Naive thymus-derived CD4-positive, alpha-beta T cell (primary cell): ENCODE measurements at regions not wholly inside any gene's neighbourhood (a gene's known extent, or its start where the extent isn't known, plus 50 kb on each side); places are given as distances from the start of the nearest gene placed in this dataset.

Experiments used
- ATAC-seq: fragments of 150-1000 bp; cut with Tn5 transposase; 2 replicates; pipeline ENCODE4 v1.10.0; 2021; ENCODE audit warnings: mild to moderate bottlenecking, moderate library complexity
- CTCF ChIA-PET: fragments of 350-600 bp; sonication (Branson Sonifier 250); formaldehyde crosslinking; loops from one replicate; lab custom pipeline; 2021; ENCODE audit warnings: antibody characterized with exemption; lab: Charles Lee
- POLR2A ChIA-PET: fragments of 350-600 bp; sonication (Branson Sonifier 250); formaldehyde crosslinking; loops from one replicate; lab custom pipeline; 2021; ENCODE audit warnings: antibody characterized with exemption, inconsistent platforms; lab: Charles Lee
- DNase-seq, 9 donors: peaks; one replicate each; pipeline versions ENCODE4 v3.0.0 to v3.0.0-alpha.2; 2020 to 2022; ENCODE audit warnings: mixed read lengths in 1 of 9
- H3K27ac ChIP-seq: one replicate; pipeline ENCODE4 v1.7.0; 2013; ENCODE audit warnings: mild to moderate bottlenecking, low read depth, low read length, moderate library complexity
- H3K27me3 ChIP-seq, 2 donors: one replicate each; pipeline ENCODE4 v1.7.0; 2013; ENCODE audit warnings: low read length in 2 of 2, mild to moderate bottlenecking in 2 of 2, moderate library complexity in 2 of 2; ENCODE audit not compliant: control insufficient read depth in 2 of 2, insufficient read depth in 2 of 2
- H3K36me3 ChIP-seq, 3 experiments: 1 replicate in 2 of 3; 2 replicates in 1 of 3; pipeline ENCODE4 v1.7.0; 2013; ENCODE audit warnings: low read length in 3 of 3, mild to moderate bottlenecking in 3 of 3, moderate library complexity in 1 of 3; ENCODE audit not compliant: insufficient read depth in 3 of 3, control insufficient read depth in 2 of 3
- H3K4me1 ChIP-seq, 2 donors: one replicate each; pipeline ENCODE4 v1.7.0; 2013; ENCODE audit warnings: low read length in 2 of 2, mild to moderate bottlenecking in 2 of 2, moderate library complexity in 1 of 2; ENCODE audit not compliant: control insufficient read depth in 2 of 2, insufficient read depth in 2 of 2
- H3K4me3 ChIP-seq: 2 replicates; pipeline ENCODE4 v1.7.0; 2013; ENCODE audit warnings: mild to moderate bottlenecking, low read length
- H3K9me3 ChIP-seq, 3 experiments: 1 replicate in 2 of 3; 2 replicates in 1 of 3; pipeline ENCODE4 v1.7.0; 2013; ENCODE audit warnings: low read length in 3 of 3; ENCODE audit not compliant: control insufficient read depth in 2 of 3
- H3K27ac Mint-ChIP-seq, 9 donors: one replicate each; pipeline ENCODE4 v1.8.0; 2020 to 2022; ENCODE audit warnings: mixed read lengths in 9 of 9, mild to moderate bottlenecking in 8 of 9, moderate library complexity in 5 of 9, inconsistent platforms in 2 of 9
- H3K27me3 Mint-ChIP-seq, 5 donors: one replicate each; pipeline ENCODE4 v1.8.0; 2021 to 2022; ENCODE audit warnings: mixed read lengths in 5 of 5, mild to moderate bottlenecking in 1 of 5
- H3K36me3 Mint-ChIP-seq, 5 donors: one replicate each; pipeline ENCODE4 v1.8.0; 2020 to 2022; ENCODE audit warnings: mixed read lengths in 5 of 5, mild to moderate bottlenecking in 3 of 5, inconsistent platforms in 1 of 5
- H3K4me1 Mint-ChIP-seq, 7 donors: one replicate each; pipeline ENCODE4 v1.8.0; 2020 to 2022; ENCODE audit warnings: mixed read lengths in 7 of 7, mild to moderate bottlenecking in 3 of 7, inconsistent platforms in 1 of 7
- H3K4me3 Mint-ChIP-seq, 10 donors: one replicate each; pipeline ENCODE4 v1.8.0; 2020 to 2022; ENCODE audit warnings: mild to moderate bottlenecking in 10 of 10, mixed read lengths in 10 of 10, moderate library complexity in 6 of 10, inconsistent platforms in 2 of 10
- H3K9me3 Mint-ChIP-seq, 11 donors: one replicate each; pipeline ENCODE4 v1.8.0; 2020 to 2022; ENCODE audit warnings: mixed read lengths in 11 of 11, mild to moderate bottlenecking in 4 of 11, inconsistent platforms in 1 of 11, moderate library complexity in 1 of 11
- intact Hi-C, 2 donors: fragments of 100-400 bp; cut with micrococcal nuclease; formaldehyde crosslinking; loops; one replicate each; pipeline ENCODE4 v1.15.1; 2023

DNA sequence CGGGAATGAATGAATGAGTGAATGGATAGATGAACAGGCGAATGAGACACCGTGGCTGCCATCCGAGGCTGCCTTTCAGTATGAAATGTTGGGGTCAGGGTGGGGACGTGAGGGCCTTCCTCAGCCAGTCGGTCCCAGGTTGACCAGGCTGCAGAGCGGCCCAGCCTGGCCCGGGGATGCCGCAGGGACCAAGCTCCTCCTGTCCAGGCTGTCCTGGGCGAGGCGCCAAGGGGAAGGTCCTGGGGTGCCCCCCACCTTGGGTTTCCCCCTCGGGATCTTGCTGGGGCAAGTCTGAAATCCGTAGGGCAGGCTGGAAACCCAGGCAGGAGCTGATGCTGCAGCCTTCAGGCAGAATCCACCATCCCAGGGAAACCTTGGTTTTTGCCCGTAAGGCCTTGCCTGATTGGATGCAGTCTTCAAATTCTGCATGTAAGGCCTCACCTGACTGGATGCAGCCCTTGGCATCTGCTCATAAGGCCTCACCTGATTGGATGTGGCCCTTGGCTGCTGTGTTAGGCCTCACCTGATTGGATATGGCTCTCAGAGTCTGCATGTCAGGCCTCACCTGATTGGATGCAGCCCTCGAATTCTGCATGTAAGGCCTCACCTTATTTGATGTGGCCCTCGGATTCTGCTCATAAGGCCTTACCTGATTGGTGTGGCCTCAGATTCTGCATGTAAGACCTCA lies 61.7 kb upstream of the ZNF469 start:
- H3K4me1 ChIP-seq, result no peaks in the 10 kb centered on the region
- Mint-ChIP-seq H3K36me3 (no peaks in the 10 kb centered on the region), H3K4me1 (no peaks in the 10 kb centered on the region), H3K4me3 (no peak overlapping the region), H3K27ac (no peak overlapping the region), H3K9me3 (peaks cover 0 to 8% (median 0%) of the 10 kb centered on the region in 11 donors), H3K27me3 (peaks cover 0 to 10% (median 6%) of the 10 kb centered on the region in 5 donors)
- no peaks in the 10 kb centered on the region for H3K36me3 ChIP-seq
- no peak for DNase-seq
- H3K27ac ChIP-seq, result no peak overlapping the region
- H3K9me3 ChIP-seq, result no peaks in the 10 kb centered on the region
- no peak for ATAC-seq
- H3K27me3 ChIP-seq, result no peaks in the 10 kb centered on the region
- CTCF ChIA-PET, result no interaction called here
- H3K4me3 ChIP-seq, result no peak overlapping the region
- intact Hi-C loops, result no loop called here
- POLR2A ChIA-PET, result no interaction called here

DNA sequence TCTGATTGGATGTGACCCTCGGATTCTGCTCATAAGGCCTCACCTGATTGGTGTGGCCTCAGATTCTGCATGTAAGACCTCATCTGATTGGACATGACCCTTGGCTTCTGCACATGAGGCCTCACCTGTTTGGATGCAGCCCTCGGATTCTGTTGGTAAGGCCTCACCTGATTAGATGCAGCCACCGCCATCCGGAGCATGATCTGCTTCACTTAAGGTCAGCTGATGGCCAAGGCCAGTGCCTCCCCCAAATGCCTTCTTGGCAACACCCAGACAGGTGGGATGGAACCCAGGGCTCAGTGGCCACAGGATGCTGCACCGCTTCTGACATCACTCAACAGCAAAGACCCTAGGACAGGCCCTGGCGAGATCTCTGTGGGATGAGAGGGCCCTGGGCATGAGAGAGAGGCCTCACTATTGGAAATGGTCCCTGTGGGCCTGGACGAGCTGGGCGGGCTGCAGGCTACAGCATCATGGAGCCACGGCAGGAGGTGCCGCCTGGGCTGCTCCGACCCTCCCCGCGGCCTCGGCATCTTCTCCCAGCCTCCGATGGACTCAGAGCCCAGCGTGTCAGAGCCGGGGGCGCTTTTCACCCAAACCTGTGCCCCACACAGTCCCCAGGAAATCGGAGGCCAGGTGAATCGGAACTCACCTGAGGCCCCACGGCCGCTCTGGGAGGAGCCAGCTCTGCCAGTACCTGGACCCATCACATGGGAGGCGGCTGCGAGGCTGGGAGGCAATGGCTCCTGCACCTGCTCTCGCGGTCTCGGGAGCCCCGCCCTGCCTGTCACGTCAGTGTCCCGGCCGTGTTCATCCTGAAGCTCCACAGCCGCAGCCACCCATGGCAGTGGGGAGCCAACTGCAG lies 60.9 kb upstream of the ZNF469 start:
- DNase-seq (no peak), ATAC-seq (no peak)
- Histone ChIP-seq H3K9me3 (no peaks in the 10 kb centered on the region), H3K36me3 (no peaks in the 10 kb centered on the region), H3K27me3 (no peaks in the 10 kb centered on the region), H3K27ac (no peak overlapping the region), H3K4me1 (no peaks in the 10 kb centered on the region), H3K4me3 (no peak overlapping the region)
- no peaks in the 10 kb centered on the region for H3K4me1 Mint-ChIP-seq
- ChIA-PET CTCF (no interaction called here), POLR2A (no interaction called here)
- no peaks in the 10 kb centered on the region for H3K36me3 Mint-ChIP-seq
- no peak overlapping the region for H3K27ac Mint-ChIP-seq
- H3K27me3 Mint-ChIP-seq, result peaks cover 0 to 10% (median 6%) of the 10 kb centered on the region in 5 donors
- no peak overlapping the region for H3K4me3 Mint-ChIP-seq
- intact Hi-C loops, result no loop called here
- peaks cover 0 to 8% (median 0%) of the 10 kb centered on the region in 11 donors for H3K9me3 Mint-ChIP-seq

DNA sequence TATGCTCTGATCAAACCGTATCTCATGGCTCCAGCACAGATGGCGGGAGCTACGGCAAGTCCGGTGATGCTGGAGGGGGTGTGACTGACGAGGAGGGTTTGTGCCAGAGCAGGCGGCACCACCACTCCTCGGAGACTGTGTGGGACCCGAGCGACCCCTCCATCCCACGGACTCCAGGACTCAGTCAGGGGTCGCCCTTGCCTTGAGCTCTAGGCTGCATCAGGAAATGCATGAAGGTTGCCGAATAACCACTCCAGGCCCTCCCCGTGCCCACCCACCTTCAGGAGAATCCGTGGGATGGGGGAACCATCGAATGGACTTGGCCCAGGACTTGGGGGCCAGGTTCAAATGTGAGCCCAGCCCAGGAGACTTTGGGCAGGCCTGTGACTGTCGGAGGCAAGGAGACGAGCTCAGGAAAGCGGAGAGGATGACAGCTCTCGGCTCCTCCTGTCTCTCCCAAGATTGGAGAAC lies 60.2 kb upstream of the ZNF469 start:
- DNase-seq, result no peak
- Histone ChIP-seq H3K4me1 (no peaks in the 10 kb centered on the region), H3K4me3 (no peak overlapping the region), H3K27me3 (no peaks in the 10 kb centered on the region), H3K27ac (no peak overlapping the region), H3K9me3 (no peaks in the 10 kb centered on the region), H3K36me3 (no peaks in the 10 kb centered on the region)
- no peak overlapping the region for H3K27ac Mint-ChIP-seq
- ATAC-seq, result no peak
- ChIA-PET POLR2A (no interaction called here), CTCF (no interaction called here)
- H3K9me3 Mint-ChIP-seq, result peaks cover 0 to 8% (median 0%) of the 10 kb centered on the region in 11 donors
- intact Hi-C loops, result no loop called here
- no peaks in the 10 kb centered on the region for H3K4me1 Mint-ChIP-seq
- peaks cover 0 to 5% (median 4%) of the 10 kb centered on the region in 5 donors for H3K27me3 Mint-ChIP-seq
- no peaks in the 10 kb centered on the region for H3K36me3 Mint-ChIP-seq
- H3K4me3 Mint-ChIP-seq, result no peak overlapping the region

DNA sequence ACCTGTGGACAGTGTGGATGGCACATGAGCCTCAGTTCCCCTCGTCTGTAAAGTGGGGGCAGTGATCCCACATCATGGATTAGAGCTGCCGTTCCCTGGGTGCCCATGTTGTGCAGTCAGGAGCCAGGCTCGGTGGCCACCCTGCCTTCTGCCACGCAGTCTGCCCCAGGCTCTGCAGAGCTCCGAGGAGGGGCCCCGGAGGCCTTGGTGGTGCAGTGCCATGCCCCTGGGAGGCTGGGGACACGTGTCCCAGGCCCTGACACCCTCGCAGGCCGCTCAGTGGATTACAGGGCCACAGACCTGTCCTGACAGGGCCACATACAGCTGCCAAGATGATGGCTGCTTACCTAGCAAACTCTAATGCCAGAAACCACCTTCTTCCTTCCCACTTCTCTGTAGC lies 59.7 kb upstream of the ZNF469 start:
- ATAC-seq (no peak), DNase-seq (no peak)
- no peaks in the 10 kb centered on the region for H3K4me1 ChIP-seq
- intact Hi-C loops, result no loop called here
- no peaks in the 10 kb centered on the region for H3K4me1 Mint-ChIP-seq
- no peak overlapping the region for H3K4me3 ChIP-seq
- H3K9me3 Mint-ChIP-seq, result peaks cover 0 to 8% (median 0%) of the 10 kb centered on the region in 11 donors
- H3K27me3 Mint-ChIP-seq, result no peaks in the 10 kb centered on the region
- no peak overlapping the region for H3K27ac Mint-ChIP-seq
- H3K9me3 ChIP-seq, result no peaks in the 10 kb centered on the region
- no peaks in the 10 kb centered on the region for H3K36me3 ChIP-seq
- no peaks in the 10 kb centered on the region for H3K36me3 Mint-ChIP-seq
- no peak overlapping the region for H3K27ac ChIP-seq
- POLR2A ChIA-PET, result no interaction called here
- CTCF ChIA-PET, result no interaction called here
- no peak overlapping the region for H3K4me3 Mint-ChIP-seq
- H3K27me3 ChIP-seq, result no peaks in the 10 kb centered on the region

DNA sequence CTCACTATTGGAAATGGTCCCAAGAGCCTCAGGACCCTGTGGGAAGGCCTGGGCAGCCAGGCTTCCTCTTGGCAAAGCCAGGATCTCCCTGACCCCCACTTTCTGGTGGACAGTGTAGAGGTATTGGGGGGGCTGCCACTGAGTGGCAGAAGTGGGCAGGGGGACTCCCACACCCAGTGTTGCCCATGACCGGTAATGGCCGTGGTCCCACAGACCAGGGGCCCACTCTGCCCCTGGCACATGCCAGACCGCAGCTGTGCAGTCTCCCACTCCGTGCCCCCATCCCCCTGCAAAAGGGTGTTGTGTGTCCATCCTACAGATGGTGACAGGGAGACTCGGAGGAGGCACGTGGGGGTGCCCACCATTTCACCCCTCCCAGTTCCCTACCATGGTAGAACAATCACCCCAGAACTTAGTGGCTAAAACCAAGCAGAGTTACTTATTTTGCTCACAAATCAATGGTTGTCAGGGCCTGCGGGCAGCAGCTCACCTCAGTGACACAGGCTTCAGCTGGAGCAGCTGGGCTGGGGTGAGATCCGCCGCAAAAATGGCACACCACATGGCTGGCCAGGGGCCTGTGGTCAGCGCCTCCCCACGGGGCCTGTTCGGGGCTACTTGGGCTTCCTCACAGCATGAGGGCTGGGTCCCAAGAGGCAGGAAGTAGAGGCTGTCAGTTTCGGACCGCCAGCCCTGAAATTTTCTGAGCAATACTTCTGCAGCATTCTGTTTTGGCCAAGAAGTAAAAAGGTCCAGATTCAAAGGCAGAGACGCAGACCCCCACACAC lies 59.0 kb upstream of the ZNF469 start:
- no peaks in the 10 kb centered on the region for H3K4me1 Mint-ChIP-seq
- no peak for ATAC-seq
- no peaks in the 10 kb centered on the region for H3K36me3 Mint-ChIP-seq
- no peak for DNase-seq
- Histone ChIP-seq H3K36me3 (no peaks in the 10 kb centered on the region), H3K4me1 (no peaks in the 10 kb centered on the region), H3K9me3 (no peaks in the 10 kb centered on the region), H3K27ac (no peak overlapping the region), H3K27me3 (no peaks in the 10 kb centered on the region), H3K4me3 (no peak overlapping the region)
- intact Hi-C loops, result no loop called here
- POLR2A ChIA-PET, result no interaction called here
- peaks cover 0 to 8% (median 0%) of the 10 kb centered on the region in 11 donors for H3K9me3 Mint-ChIP-seq
- H3K4me3 Mint-ChIP-seq, result no peak overlapping the region
- H3K27me3 Mint-ChIP-seq, result no peaks in the 10 kb centered on the region
- CTCF ChIA-PET, result no interaction called here
- no peak overlapping the region for H3K27ac Mint-ChIP-seq

DNA sequence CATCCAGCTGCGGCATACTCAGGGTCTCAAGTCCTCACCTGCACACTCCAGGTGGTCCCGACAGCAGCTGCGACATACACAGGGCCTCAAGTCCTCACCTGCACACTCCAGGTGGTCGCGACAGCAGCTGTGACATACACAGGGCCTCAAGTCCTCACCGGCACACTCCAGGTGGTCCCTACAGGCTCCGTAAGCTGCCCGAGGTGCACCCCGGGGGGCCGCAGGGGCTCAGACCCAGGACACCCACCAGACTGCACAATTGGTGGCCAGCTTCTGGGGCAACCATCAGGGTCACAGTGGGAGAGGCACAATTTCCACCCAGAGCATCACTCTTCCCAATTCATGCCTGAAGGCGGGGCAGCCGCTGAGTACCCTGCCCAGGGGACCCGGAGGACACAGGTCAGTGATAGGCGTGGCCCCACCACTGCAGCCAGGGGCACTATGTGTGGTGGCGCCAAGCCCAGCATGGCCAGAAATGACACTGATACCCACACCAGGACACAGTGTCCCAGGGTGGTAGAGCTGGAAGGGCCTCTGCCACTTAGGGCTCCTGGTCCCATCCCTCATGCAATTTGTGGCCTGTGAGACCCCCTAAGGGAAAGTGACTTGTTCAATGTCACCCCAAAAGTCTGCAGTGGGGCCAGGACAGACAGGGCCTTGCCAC lies 57.5 kb upstream of the ZNF469 start:
- H3K36me3 ChIP-seq, result no peaks in the 10 kb centered on the region
- no peak overlapping the region for H3K4me3 ChIP-seq
- Mint-ChIP-seq H3K4me1 (no peaks in the 10 kb centered on the region), H3K27me3 (no peaks in the 10 kb centered on the region), H3K9me3 (peaks cover 0 to 8% (median 0%) of the 10 kb centered on the region in 11 donors), H3K27ac (no peak overlapping the region), H3K4me3 (no peak overlapping the region), H3K36me3 (no peaks in the 10 kb centered on the region)
- no peaks in the 10 kb centered on the region for H3K4me1 ChIP-seq
- H3K27me3 ChIP-seq, result no peaks in the 10 kb centered on the region
- ChIA-PET CTCF (no interaction called here), POLR2A (no interaction called here)
- ATAC-seq (no peak), DNase-seq (no peak)
- no peak overlapping the region for H3K27ac ChIP-seq
- intact Hi-C loops, result no loop called here
- no peaks in the 10 kb centered on the region for H3K9me3 ChIP-seq
